Thyroid gland (tissue), 4 donors: ENCODE measurements at regions not wholly inside any gene's neighbourhood (a gene's known extent, or its start where the extent isn't known, plus 50 kb on each side); places are given as distances from the start of the nearest gene placed in this dataset.

Experiments
- CTCF ChIP-seq, 6 experiments: fragments of 200-600 bp in 3 of 6; fragments of 450-650 bp in 3 of 6; sonication (generic) in 3 of 6; IDR thresholded peaks; one replicate each; pipeline ENCODE4 v1.5.1; 2016 to 2019; ENCODE audit warnings: antibody characterized with exemption in 6 of 6, mild to moderate bottlenecking in 2 of 6, inconsistent platforms in 1 of 6, moderate library complexity in 1 of 6
- POLR2A ChIP-seq, 2 donors: fragments of 450-650 bp; IDR thresholded peaks; one replicate each; pipeline ENCODE4 v1.6.1; 2017; ENCODE audit warnings: antibody characterized with exemption in 2 of 2, mild to moderate bottlenecking in 2 of 2, moderate library complexity in 1 of 2

- TF ChIP-seq CTCF (IDR thresholded peaks at IDR 0.05): no peak
- no peak for TF ChIP-seq POLR2A (IDR thresholded peaks at IDR 0.05)
Measured at GRCh38 chr7:121639705-121640104, 233.3 kb upstream of the PTPRZ1 start.
